Testis (tissue), 2 donors: ENCODE measurements at regions not wholly inside any gene's neighbourhood (a gene's known extent, or its start where the extent isn't known, plus 50 kb on each side); places are given as distances from the start of the nearest gene placed in this dataset.

Experiments
- DNase-seq: peaks from one replicate; pipeline ENCODE4 v3.0.0-alpha.2; 2019
- H3K27ac ChIP-seq, 2 donors: fragments of 200-600 bp; sonication (generic); one replicate each; pipeline ENCODE4 v1.5.1; 2019
- H3K27me3 ChIP-seq: fragments of 200-600 bp; sonication (generic); one replicate; pipeline ENCODE4 v1.5.1; 2019
- H3K36me3 ChIP-seq: fragments of 200-600 bp; sonication (generic); one replicate; pipeline ENCODE4 v1.5.1; 2017; ENCODE audit warnings: low read depth; ENCODE audit errors: missing control alignments
- H3K4me1 ChIP-seq: fragments of 200-600 bp; sonication (generic); one replicate; pipeline ENCODE4 v1.5.1; 2019
- H3K4me3 ChIP-seq, 2 donors: fragments of 200-600 bp; sonication (generic); one replicate each; pipeline ENCODE4 v1.5.1; 2017 to 2019
- H3K9me3 ChIP-seq: fragments of 200-600 bp; sonication (generic); one replicate; pipeline ENCODE4 v1.5.1; 2017
- POLR2A ChIP-seq: fragments of 450-650 bp; IDR thresholded peaks from one replicate; pipeline ENCODE4 v1.6.1; 2017; ENCODE audit warnings: antibody characterized with exemption, mild to moderate bottlenecking, moderate library complexity
- WGBS, 2 donors: methylation state at CpG; one replicate each; pipeline ENCODE4 v1.1.5; 2018; 5-methylcytosine and 5-hydroxymethylcytosine counted together
- intact Hi-C: fragments of 100-400 bp; cut with DNase I; formaldehyde crosslinking; loops from one replicate; pipeline ENCODE4 v1.15.1; 2023; ENCODE audit warnings: low total_unique reads
- TF ChIP-seq, protein P1 (sequence below), 3 experiments: fragments of 450-650 bp in 2 of 3; fragments of 200-600 bp in 1 of 3; sonication (generic) in 1 of 3; IDR thresholded peaks; one replicate each; pipeline ENCODE4 v1.5.1; 2016 to 2019; ENCODE audit warnings: antibody characterized with exemption in 3 of 3, mild to moderate bottlenecking in 2 of 3, moderate library complexity in 1 of 3

- H3K27me3 ChIP-seq = no peaks in the 10 kb centered on the region
- H3K9me3 ChIP-seq = no peaks in the 10 kb centered on the region
- 100% methylated on average over 2 of the region's 2 CpGs for WGBS, 2 donors
- H3K27ac ChIP-seq = no peak overlapping the region
- peaks cover 5% of the 10 kb centered on the region for H3K4me1 ChIP-seq
- TF ChIP-seq, protein P1, sequence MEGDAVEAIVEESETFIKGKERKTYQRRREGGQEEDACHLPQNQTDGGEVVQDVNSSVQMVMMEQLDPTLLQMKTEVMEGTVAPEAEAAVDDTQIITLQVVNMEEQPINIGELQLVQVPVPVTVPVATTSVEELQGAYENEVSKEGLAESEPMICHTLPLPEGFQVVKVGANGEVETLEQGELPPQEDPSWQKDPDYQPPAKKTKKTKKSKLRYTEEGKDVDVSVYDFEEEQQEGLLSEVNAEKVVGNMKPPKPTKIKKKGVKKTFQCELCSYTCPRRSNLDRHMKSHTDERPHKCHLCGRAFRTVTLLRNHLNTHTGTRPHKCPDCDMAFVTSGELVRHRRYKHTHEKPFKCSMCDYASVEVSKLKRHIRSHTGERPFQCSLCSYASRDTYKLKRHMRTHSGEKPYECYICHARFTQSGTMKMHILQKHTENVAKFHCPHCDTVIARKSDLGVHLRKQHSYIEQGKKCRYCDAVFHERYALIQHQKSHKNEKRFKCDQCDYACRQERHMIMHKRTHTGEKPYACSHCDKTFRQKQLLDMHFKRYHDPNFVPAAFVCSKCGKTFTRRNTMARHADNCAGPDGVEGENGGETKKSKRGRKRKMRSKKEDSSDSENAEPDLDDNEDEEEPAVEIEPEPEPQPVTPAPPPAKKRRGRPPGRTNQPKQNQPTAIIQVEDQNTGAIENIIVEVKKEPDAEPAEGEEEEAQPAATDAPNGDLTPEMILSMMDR (IDR thresholded peaks at IDR 0.05) = no peak
- TF ChIP-seq POLR2A = no peak
- no peaks in the 10 kb centered on the region for H3K36me3 ChIP-seq
- no peak for DNase-seq
- no peak overlapping the region for H3K4me3 ChIP-seq
- intact Hi-C loops = no loop called here
Measured at GRCh38 chr15:47990821-47991220, 130.0 kb upstream of the SLC24A5 start.

DNA sequence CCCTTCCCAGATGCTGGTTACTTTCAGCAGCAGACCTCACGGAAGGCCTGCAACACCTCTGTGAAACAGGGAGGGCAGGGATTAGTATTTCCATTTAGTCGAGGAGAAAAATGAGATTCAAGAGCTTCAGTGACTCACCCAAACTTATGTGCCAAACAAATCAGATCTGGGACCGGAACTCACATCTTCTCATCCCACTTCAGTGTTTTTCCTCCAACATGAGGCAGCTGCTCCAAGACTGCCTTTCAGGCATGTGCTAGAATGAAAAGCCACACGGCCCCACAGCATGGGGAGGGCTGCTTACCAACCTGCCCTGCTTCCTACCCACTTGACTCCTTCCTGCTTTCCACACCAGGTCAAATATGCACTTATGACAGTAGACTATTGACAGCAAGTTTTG is 129.4 kb upstream of the SLC24A5 start:
- no peak for TF ChIP-seq POLR2A
- TF ChIP-seq, protein P1 (IDR thresholded peaks at IDR 0.05) = no peak
- Histone ChIP-seq H3K27ac (no peak overlapping the region), H3K4me3 (no peak overlapping the region), H3K4me1 (peaks cover 5% of the 10 kb centered on the region), H3K27me3 (no peaks in the 10 kb centered on the region), H3K9me3 (no peaks in the 10 kb centered on the region), H3K36me3 (no peaks in the 10 kb centered on the region)
- WGBS, 2 donors = 72 to 83% methylated on average over 4 of the region's 4 CpGs
- no peak for DNase-seq
- intact Hi-C loops = no loop called here

DNA sequence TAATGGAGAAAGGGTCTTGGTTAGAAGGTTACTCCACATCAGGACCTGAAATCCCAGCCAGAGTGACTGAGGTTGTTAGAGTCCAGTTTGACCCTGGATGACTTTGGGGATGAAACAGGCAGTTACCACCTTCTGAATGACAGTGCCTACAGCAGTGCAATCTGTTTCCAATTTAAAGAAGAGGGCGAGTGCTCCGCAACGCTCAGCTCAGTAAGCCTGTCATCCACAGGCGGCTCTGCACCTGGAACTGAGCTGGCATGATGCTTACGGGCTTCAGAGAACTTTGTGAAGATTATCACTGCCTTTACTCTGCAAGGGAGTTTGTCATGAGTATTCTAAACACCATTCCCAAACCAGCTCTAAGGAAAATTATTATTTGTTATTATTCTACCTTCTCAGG is 127.7 kb upstream of the SLC24A5 start:
- DNase-seq = no peak
- Histone ChIP-seq H3K4me1 (no peaks in the 10 kb centered on the region), H3K9me3 (no peaks in the 10 kb centered on the region), H3K27ac (no peak overlapping the region), H3K4me3 (no peak overlapping the region), H3K27me3 (no peaks in the 10 kb centered on the region), H3K36me3 (no peaks in the 10 kb centered on the region)
- TF ChIP-seq, protein P1 (IDR thresholded peaks at IDR 0.05) = no peak
- no peak for TF ChIP-seq POLR2A
- intact Hi-C loops = no loop called here
- 95 to 97% methylated on average over 5 of the region's 5 CpGs for WGBS, 2 donors

DNA sequence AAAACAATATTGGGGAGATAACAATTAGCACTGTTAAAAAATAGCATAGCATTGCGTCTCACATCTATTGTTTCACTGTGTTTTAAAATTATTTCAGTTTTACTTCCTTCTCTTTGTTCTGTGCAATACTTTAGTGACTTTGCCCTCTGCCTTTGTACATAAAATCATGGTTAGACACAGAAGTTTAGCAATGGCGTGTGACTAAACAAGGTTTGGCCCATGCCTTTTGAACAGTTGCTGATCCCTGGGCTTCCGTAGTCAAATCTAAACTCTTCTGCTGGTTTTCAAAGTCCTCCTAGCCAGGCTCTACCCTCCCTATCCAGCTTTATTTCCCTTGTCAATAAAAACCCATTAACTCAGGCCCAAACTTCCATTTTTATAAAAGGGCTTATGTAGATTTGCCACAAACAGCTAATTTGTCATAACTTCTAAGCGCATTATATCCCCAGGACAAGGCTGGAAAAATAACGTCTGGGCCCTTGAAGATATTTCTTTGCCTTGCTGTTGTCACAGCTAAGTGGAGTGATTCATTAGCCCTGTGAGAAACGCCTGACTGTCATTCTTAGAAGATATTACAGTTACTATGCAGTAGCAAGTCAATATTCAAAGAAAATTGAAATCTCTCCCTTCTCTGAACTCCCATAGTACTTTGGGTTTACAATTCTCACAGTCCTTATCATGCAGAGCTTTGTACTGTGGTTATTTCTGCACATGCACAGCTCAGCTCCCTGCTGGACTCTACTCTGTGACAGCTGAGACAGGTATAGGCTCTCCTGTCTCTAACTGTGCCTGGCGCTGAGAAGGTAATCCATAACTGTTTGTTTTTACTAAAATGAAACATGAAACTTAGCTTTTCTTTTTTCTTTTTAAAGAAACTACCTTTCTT is 123.4 kb upstream of the SLC24A5 start:
- Histone ChIP-seq H3K36me3 (no peaks in the 10 kb centered on the region), H3K9me3 (no peaks in the 10 kb centered on the region), H3K27ac (no peak overlapping the region), H3K4me1 (no peaks in the 10 kb centered on the region), H3K27me3 (no peaks in the 10 kb centered on the region), H3K4me3 (no peak overlapping the region)
- intact Hi-C loops = no loop called here
- TF ChIP-seq POLR2A = no peak
- TF ChIP-seq, protein P1 (IDR thresholded peaks at IDR 0.05) = no peak
- WGBS, 2 donors = 82 to 88% methylated on average over 7 of the region's 7 CpGs
- DNase-seq = no peak

DNA sequence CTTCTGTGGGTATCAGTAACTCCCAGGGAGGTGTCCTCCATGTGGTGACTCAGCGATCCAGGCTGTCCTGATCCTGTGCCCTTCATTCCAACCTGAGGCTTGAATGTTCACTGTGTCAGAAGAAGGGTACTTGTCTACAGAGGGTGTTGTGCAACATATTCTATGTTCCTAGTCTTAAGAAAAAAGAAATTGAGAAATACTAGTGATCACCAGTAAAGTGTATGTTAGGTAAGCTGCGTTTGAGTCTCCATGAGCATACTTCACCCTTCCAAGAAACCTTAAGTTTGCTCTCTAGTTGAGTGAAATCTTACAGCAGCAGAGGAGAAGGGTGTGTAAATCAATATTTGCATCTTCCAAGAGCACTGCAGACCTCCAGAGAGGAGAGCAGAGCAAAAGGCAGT is 122.2 kb upstream of the SLC24A5 start:
- DNase-seq = no peak
- H3K27me3 ChIP-seq = no peaks in the 10 kb centered on the region
- H3K36me3 ChIP-seq = no peaks in the 10 kb centered on the region
- intact Hi-C loops = no loop called here
- no peaks in the 10 kb centered on the region for H3K4me1 ChIP-seq
- no peaks in the 10 kb centered on the region for H3K9me3 ChIP-seq
- no peak overlapping the region for H3K27ac ChIP-seq
- TF ChIP-seq, protein P1 (IDR thresholded peaks at IDR 0.05) = no peak
- TF ChIP-seq POLR2A = no peak
- WGBS, 2 donors = 93 to 94% methylated on average over 2 of the region's 2 CpGs
- no peak overlapping the region for H3K4me3 ChIP-seq
